ENCODE measurements at regions not wholly inside any gene's neighbourhood (a gene's known extent, or its start where the extent isn't known, plus 50 kb on each side); places are given as distances from the start of the nearest gene placed in this dataset.

DNA sequence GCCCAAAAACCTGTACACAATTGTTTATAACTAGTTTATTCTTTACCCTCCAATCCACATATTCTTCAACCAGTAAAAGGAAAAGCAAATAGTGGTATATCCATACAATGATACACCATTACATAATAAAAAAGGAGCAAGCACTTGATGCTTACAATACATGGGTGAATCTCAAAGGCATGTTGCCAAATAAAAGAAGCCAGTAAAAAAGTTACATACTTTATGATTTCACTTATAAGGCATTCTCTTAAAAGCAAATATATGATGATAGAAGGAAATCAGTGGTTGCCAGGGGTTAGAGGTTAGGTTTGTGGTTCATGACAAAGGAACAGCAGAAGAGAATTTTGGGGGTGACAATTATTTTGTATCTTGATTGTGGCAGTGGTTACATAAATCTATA lies 896.1 kb upstream of the LCORL start:
- no peak for TF ChIP-seq RCOR1 (conservative IDR thresholded peaks at IDR 0.05; ENCODE audit: low read depth, low read length)
- TF ChIP-seq POLR2A (IDR thresholded peaks at IDR 0.05; ENCODE audit: low read depth, low read length), result no peak
- no peak for TF ChIP-seq ATF7 (IDR thresholded peaks at IDR 0.05; ENCODE audit: low read depth)
- TF ChIP-seq, protein P1, sequence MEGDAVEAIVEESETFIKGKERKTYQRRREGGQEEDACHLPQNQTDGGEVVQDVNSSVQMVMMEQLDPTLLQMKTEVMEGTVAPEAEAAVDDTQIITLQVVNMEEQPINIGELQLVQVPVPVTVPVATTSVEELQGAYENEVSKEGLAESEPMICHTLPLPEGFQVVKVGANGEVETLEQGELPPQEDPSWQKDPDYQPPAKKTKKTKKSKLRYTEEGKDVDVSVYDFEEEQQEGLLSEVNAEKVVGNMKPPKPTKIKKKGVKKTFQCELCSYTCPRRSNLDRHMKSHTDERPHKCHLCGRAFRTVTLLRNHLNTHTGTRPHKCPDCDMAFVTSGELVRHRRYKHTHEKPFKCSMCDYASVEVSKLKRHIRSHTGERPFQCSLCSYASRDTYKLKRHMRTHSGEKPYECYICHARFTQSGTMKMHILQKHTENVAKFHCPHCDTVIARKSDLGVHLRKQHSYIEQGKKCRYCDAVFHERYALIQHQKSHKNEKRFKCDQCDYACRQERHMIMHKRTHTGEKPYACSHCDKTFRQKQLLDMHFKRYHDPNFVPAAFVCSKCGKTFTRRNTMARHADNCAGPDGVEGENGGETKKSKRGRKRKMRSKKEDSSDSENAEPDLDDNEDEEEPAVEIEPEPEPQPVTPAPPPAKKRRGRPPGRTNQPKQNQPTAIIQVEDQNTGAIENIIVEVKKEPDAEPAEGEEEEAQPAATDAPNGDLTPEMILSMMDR (IDR thresholded peaks at IDR 0.05 in 2 of 3, conservative IDR thresholded peaks at IDR 0.05 in 1 of 3; ENCODE audit: control insufficient read depth in 2 of 3, extremely low read depth in 1 of 3, insufficient read depth in 1 of 3, low read depth in 3 of 3, low read length in 3 of 3), result no peak
- no peak for TF ChIP-seq TCF3 (IDR thresholded peaks at IDR 0.05; ENCODE audit: borderline replicate concordance, insufficient read depth, low read depth, low read length)
- no peak for TF ChIP-seq BRCA1 (IDR thresholded peaks at IDR 0.05; ENCODE audit: low read depth, low read length)
- TF ChIP-seq RB1 (IDR thresholded peaks at IDR 0.05; ENCODE audit: borderline replicate concordance), result no peak
- TF ChIP-seq, protein P2, sequence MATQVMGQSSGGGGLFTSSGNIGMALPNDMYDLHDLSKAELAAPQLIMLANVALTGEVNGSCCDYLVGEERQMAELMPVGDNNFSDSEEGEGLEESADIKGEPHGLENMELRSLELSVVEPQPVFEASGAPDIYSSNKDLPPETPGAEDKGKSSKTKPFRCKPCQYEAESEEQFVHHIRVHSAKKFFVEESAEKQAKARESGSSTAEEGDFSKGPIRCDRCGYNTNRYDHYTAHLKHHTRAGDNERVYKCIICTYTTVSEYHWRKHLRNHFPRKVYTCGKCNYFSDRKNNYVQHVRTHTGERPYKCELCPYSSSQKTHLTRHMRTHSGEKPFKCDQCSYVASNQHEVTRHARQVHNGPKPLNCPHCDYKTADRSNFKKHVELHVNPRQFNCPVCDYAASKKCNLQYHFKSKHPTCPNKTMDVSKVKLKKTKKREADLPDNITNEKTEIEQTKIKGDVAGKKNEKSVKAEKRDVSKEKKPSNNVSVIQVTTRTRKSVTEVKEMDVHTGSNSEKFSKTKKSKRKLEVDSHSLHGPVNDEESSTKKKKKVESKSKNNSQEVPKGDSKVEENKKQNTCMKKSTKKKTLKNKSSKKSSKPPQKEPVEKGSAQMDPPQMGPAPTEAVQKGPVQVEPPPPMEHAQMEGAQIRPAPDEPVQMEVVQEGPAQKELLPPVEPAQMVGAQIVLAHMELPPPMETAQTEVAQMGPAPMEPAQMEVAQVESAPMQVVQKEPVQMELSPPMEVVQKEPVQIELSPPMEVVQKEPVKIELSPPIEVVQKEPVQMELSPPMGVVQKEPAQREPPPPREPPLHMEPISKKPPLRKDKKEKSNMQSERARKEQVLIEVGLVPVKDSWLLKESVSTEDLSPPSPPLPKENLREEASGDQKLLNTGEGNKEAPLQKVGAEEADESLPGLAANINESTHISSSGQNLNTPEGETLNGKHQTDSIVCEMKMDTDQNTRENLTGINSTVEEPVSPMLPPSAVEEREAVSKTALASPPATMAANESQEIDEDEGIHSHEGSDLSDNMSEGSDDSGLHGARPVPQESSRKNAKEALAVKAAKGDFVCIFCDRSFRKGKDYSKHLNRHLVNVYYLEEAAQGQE (IDR thresholded peaks at IDR 0.05; ENCODE audit: low read depth, low read length), result no peak
- TF ChIP-seq POLR2AphosphoS5 (IDR thresholded peaks at IDR 0.05; ENCODE audit: low read length), result no peak
- TF ChIP-seq EZH2 (IDR thresholded peaks at IDR 0.05; ENCODE audit: borderline replicate concordance, control insufficient read depth, low read depth, low read length), result no peak

Measured in GM12878 (cell line).